GM19328 (cell line): ENCODE measurements at regions not wholly inside any gene's neighbourhood (a gene's known extent, or its start where the extent isn't known, plus 50 kb on each side); places are given as distances from the start of the nearest gene placed in this dataset.

Experiments used
- ATAC-seq: cut with Tn5 transposase; IDR thresholded peaks from one replicate; pipeline ENCODE4 v1.9.1; 2021; ENCODE audit warnings: mild to moderate bottlenecking, moderate library complexity; ENCODE audit not compliant: unreplicated experiment

- ATAC-seq: no peak
Measured at GRCh38 chr5:110027527-110028322, 338.0 kb downstream of the MAN2A1 start.

- ATAC-seq: no peak
Measured at GRCh38 chr5:110031402-110032140, 341.8 kb downstream of the MAN2A1 start.

- no peak for ATAC-seq
Measured at GRCh38 chr5:110032376-110032775, 342.6 kb downstream of the MAN2A1 start.

- ATAC-seq: no peak
Measured at GRCh38 chr5:110034056-110034600, 344.4 kb downstream of the MAN2A1 start.

- no peak for ATAC-seq
Measured at GRCh38 chr5:110038297-110038997, 348.7 kb downstream of the MAN2A1 start.

- no peak for ATAC-seq
Measured at GRCh38 chr5:110040178-110040577, 350.5 kb downstream of the MAN2A1 start.

- no peak for ATAC-seq
Measured at GRCh38 chr5:110043025-110043424, 353.3 kb downstream of the MAN2A1 start.

- ATAC-seq: no peak
Measured at GRCh38 chr5:110045158-110045557, 355.4 kb downstream of the MAN2A1 start.

GRCh38 chr5:110048491-110048890, 358.8 kb downstream of the MAN2A1 start:
- no peak for ATAC-seq

GRCh38 chr5:110049816-110050215, 360.1 kb downstream of the MAN2A1 start:
- ATAC-seq: no peak

GRCh38 chr5:110050640-110051345, 361.1 kb downstream of the MAN2A1 start:
- no peak for ATAC-seq

- ATAC-seq: no peak
Measured at GRCh38 chr5:110053205-110053604, 363.5 kb downstream of the MAN2A1 start.

- ATAC-seq: no peak
Measured at GRCh38 chr5:110053824-110054223, 364.1 kb downstream of the MAN2A1 start.

GRCh38 chr5:110054240-110054639, 364.5 kb downstream of the MAN2A1 start:
- no peak for ATAC-seq

- no peak for ATAC-seq
Measured at GRCh38 chr5:110055302-110055701, 365.6 kb downstream of the MAN2A1 start.

GRCh38 chr5:110056580-110057114, 366.9 kb downstream of the MAN2A1 start:
- ATAC-seq: no peak

- ATAC-seq: no peak
Measured at GRCh38 chr5:110058175-110058574, 368.4 kb downstream of the MAN2A1 start.

GRCh38 chr5:110062246-110062645, 372.5 kb downstream of the MAN2A1 start:
- ATAC-seq: no peak

- no peak for ATAC-seq
Measured at GRCh38 chr5:110063640-110064602, 374.2 kb downstream of the MAN2A1 start.
